H1 (cell line): ENCODE measurements at regions not wholly inside any gene's neighbourhood (a gene's known extent, or its start where the extent isn't known, plus 50 kb on each side); places are given as distances from the start of the nearest gene placed in this dataset.

Experiments used
- MAX ChIP-seq: IDR thresholded peaks from 2 replicates; pipeline ENCODE4 v1.6.1; 2012; ENCODE audit warnings: inconsistent platforms

- no peak for TF ChIP-seq MAX
Observed at GRCh38 chr4:107449611-107450369, 270.2 kb downstream of the PAPSS1 start (continued).
